Smooth muscle cell (in vitro differentiated cells): ENCODE measurements at regions not wholly inside any gene's neighbourhood (a gene's known extent, or its start where the extent isn't known, plus 50 kb on each side); places are given as distances from the start of the nearest gene placed in this dataset.
"Not testable (repeated sequence)": the region's sequence is repeated elsewhere in the genome, so short reads cannot be mapped to it uniquely, and the experiment has no call there.

Source experiments
- DNase-seq: peaks from one replicate; lab custom pipeline; 2025; ENCODE audit not compliant: unreplicated experiment; lab: John Stamatoyannopoulos, UW
- H2AFZ ChIP-seq: fragments of 200-600 bp; sonication (generic); 2 replicates; pipeline ENCODE4 v1.6.0; 2016; ENCODE audit warnings: antibody characterized with exemption, low read depth, mild to moderate bottlenecking
- H3F3A ChIP-seq: fragments of 200-600 bp; sonication (generic); 2 replicates; pipeline ENCODE4 v1.6.0; 2017; ENCODE audit warnings: antibody characterized with exemption, low read depth
- H3K27ac ChIP-seq: fragments of 200-600 bp; sonication (generic); 2 replicates; pipeline ENCODE4 v1.5.1; 2016; ENCODE audit warnings: low read depth, mild to moderate bottlenecking
- H3K27me3 ChIP-seq: fragments of 200-600 bp; sonication (generic); 2 replicates; pipeline ENCODE4 v1.6.1; 2016; ENCODE audit warnings: low read depth, mild to moderate bottlenecking
- H3K36me3 ChIP-seq: fragments of 200-600 bp; sonication (generic); 2 replicates; pipeline ENCODE4 v1.5.1; 2016; ENCODE audit warnings: low read depth
- H3K4me1 ChIP-seq: fragments of 200-600 bp; sonication (generic); 2 replicates; pipeline ENCODE4 v1.5.1; 2016; ENCODE audit warnings: low read depth
- H3K4me2 ChIP-seq: fragments of 200-600 bp; sonication (generic); 2 replicates; pipeline ENCODE4 v1.6.0; 2016; ENCODE audit warnings: mild to moderate bottlenecking
- H3K4me3 ChIP-seq: fragments of 200-600 bp; sonication (generic); 2 replicates; pipeline ENCODE4 v1.5.1; 2016; ENCODE audit warnings: mild to moderate bottlenecking
- H3K79me2 ChIP-seq: fragments of 200-600 bp; sonication (generic); 2 replicates; pipeline ENCODE4 v1.6.0; 2016; ENCODE audit warnings: low read depth, mild to moderate bottlenecking
- H3K9ac ChIP-seq: fragments of 200-600 bp; sonication (generic); 2 replicates; pipeline ENCODE4 v1.6.0; 2016; ENCODE audit warnings: low read depth
- H3K9me3 ChIP-seq: fragments of 200-600 bp; sonication (generic); replicated peaks from 2 replicates; pipeline ENCODE4 v1.5.1; 2016; ENCODE audit warnings: low read depth
- H4K20me1 ChIP-seq: fragments of 200-600 bp; sonication (generic); 2 replicates; pipeline ENCODE4 v1.6.0; 2016; ENCODE audit warnings: low read depth
- WGBS: methylation state at CpG from one replicate; pipeline ENCODE4 v1.1.7; 2016; ENCODE audit warnings: low lambda C conversion rate; 5-methylcytosine and 5-hydroxymethylcytosine counted together
- TF ChIP-seq, protein P1 (sequence below): fragments of 200-600 bp; sonication (generic); IDR thresholded peaks from 2 replicates; pipeline ENCODE4 v1.5.1; 2017; ENCODE audit warnings: borderline replicate concordance, mild to moderate bottlenecking, antibody characterized with exemption; ENCODE audit not compliant: insufficient read depth, poor library complexity, severe bottlenecking

DNA sequence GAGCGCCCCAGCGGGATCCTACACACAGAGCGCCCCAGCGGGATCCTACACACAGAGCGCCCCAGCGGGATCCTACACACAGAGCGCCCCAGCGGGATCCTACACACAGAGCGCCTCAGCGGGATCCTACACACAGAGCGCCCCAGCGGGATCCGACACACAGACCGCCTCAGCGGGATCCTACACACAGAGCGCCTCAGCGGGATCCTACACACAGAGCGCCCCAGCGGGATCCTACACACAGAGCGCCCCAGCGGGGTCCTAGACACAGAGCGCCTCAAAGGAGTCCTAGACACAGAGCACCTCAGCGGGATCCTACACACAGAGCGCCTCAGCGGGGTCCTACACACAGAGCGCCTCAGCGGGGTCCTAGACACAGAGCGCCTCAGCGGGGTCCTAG, 1352.7 kb downstream of the GATA3 start:
- H3K36me3 ChIP-seq, H3K9ac ChIP-seq, H3K4me1 ChIP-seq, H3K79me2 ChIP-seq, H3K4me2 ChIP-seq, H3K27me3 ChIP-seq, H3K4me3 ChIP-seq, H4K20me1 ChIP-seq, H3K27ac ChIP-seq, H3F3A ChIP-seq, H2AFZ ChIP-seq, H3K9me3 ChIP-seq, DNase-seq: not testable (repeated sequence)
- over 99% methylated on average over 27 of the region's 29 CpGs for WGBS

DNA sequence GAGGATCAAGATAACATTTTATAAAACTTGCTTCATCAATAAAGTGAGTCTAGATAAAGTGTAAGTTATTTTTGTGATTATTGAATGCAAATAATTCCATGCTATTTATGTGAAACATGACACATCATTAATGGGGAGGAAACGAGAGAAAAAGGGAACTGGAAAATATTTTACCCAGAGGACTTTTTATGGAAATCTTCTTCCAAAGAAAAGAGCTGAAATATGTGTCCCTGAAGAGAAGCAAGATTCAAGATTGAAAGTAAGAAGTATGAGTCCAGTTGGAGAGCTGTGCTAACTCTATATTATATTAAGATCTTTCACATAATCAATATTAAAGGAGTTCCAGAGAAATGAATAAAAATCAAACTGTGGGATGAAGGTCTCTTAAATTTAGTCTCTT, 1361.8 kb downstream of the GATA3 start:
- no peaks in the 10 kb centered on the region for H3K36me3 ChIP-seq
- H3K4me2 ChIP-seq, result no peak overlapping the region
- no peaks in the 10 kb centered on the region for H3K79me2 ChIP-seq
- H3K4me3 ChIP-seq, result no peak overlapping the region
- H3K27ac ChIP-seq, result no peak overlapping the region
- no peak overlapping the region for H3K9ac ChIP-seq
- DNase-seq, result no peak
- 73% methylated on average over 1 of the region's 1 CpG for WGBS
- H3F3A ChIP-seq, result no peaks in the 10 kb centered on the region
- TF ChIP-seq, protein P1, sequence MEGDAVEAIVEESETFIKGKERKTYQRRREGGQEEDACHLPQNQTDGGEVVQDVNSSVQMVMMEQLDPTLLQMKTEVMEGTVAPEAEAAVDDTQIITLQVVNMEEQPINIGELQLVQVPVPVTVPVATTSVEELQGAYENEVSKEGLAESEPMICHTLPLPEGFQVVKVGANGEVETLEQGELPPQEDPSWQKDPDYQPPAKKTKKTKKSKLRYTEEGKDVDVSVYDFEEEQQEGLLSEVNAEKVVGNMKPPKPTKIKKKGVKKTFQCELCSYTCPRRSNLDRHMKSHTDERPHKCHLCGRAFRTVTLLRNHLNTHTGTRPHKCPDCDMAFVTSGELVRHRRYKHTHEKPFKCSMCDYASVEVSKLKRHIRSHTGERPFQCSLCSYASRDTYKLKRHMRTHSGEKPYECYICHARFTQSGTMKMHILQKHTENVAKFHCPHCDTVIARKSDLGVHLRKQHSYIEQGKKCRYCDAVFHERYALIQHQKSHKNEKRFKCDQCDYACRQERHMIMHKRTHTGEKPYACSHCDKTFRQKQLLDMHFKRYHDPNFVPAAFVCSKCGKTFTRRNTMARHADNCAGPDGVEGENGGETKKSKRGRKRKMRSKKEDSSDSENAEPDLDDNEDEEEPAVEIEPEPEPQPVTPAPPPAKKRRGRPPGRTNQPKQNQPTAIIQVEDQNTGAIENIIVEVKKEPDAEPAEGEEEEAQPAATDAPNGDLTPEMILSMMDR, result no peak
- no peak overlapping the region for H2AFZ ChIP-seq
- no peaks in the 10 kb centered on the region for H3K4me1 ChIP-seq
- H4K20me1 ChIP-seq, result no peaks in the 10 kb centered on the region
- H3K9me3 ChIP-seq, result no peaks in the 10 kb centered on the region
- no peaks in the 10 kb centered on the region for H3K27me3 ChIP-seq

DNA sequence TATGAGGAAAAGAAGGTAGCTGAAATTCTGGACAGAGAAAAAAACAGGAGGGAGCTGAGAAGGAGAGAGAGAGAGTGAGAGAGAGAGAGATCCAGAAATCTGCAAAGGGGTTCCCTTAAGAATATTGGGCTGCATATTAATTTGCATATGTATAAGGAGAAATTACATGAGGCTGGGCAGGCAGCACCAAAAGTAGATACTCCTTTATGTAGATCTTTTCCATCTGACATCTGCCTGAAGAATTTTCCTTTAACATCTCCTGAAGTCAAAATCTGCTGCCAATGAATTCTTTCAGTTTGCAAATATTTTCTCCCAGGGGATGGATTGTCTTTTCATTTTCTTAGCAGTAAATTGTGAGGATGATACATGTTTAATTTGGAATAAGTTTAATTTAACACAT, 1365.3 kb downstream of the GATA3 start:
- H3K4me2 ChIP-seq, result no peak overlapping the region
- TF ChIP-seq, protein P1, result no peak
- no peak for DNase-seq

DNA sequence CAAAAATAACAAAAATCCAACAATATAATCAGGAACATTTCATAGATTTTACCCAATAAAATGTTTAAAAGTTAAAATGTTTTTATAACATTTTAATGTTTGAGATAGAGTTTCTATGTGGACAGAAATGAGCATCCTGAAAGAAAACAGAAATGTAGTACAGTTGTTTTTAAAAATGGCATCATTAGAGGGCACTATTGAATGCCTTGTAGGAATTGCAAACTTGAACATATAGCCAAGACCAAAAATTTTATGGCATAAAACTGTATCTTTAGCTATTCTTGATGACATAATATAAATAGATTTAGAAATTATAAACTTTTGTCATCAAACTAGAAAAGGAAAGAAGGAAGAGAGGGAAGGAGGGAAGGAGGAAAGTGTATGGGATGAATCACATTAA, 1372.7 kb downstream of the GATA3 start:
- Histone ChIP-seq H3K9me3 (no peaks in the 10 kb centered on the region), H3K4me3 (no peak overlapping the region), H3K27me3 (no peaks in the 10 kb centered on the region), H3K4me2 (no peak overlapping the region), H2AFZ (peak overlapping the region; percentile 76), H3K27ac (no peak overlapping the region), H3K4me1 (no peaks in the 10 kb centered on the region), H3F3A (no peaks in the 10 kb centered on the region), H3K79me2 (no peaks in the 10 kb centered on the region), H4K20me1 (no peaks in the 10 kb centered on the region), H3K9ac (no peak overlapping the region), H3K36me3 (no peaks in the 10 kb centered on the region)
- DNase-seq, result no peak
- TF ChIP-seq, protein P1, result no peak

More for the DNA sequence above, 1365.3 kb downstream of the GATA3 start:
- Histone ChIP-seq H2AFZ (no peak overlapping the region), H3K27ac (no peak overlapping the region), H3K9ac (no peak overlapping the region), H3K9me3 (no peaks in the 10 kb centered on the region), H3F3A (no peaks in the 10 kb centered on the region), H3K4me3 (no peak overlapping the region), H3K4me1 (no peaks in the 10 kb centered on the region), H3K27me3 (no peaks in the 10 kb centered on the region), H3K79me2 (no peaks in the 10 kb centered on the region), H3K36me3 (no peaks in the 10 kb centered on the region), H4K20me1 (no peaks in the 10 kb centered on the region)
